Testis (tissue), 2 donors: ENCODE measurements at regions not wholly inside any gene's neighbourhood (a gene's known extent, or its start where the extent isn't known, plus 50 kb on each side); places are given as distances from the start of the nearest gene placed in this dataset.

Experiments used
- DNase-seq: peaks from one replicate; pipeline ENCODE4 v3.0.0-alpha.2; 2019
- H3K27ac ChIP-seq, 2 donors: fragments of 200-600 bp; sonication (generic); one replicate each; pipeline ENCODE4 v1.5.1; 2019
- H3K27me3 ChIP-seq: fragments of 200-600 bp; sonication (generic); one replicate; pipeline ENCODE4 v1.5.1; 2019
- H3K36me3 ChIP-seq: fragments of 200-600 bp; sonication (generic); one replicate; pipeline ENCODE4 v1.5.1; 2017; ENCODE audit warnings: low read depth; ENCODE audit errors: missing control alignments
- H3K4me1 ChIP-seq: fragments of 200-600 bp; sonication (generic); one replicate; pipeline ENCODE4 v1.5.1; 2019
- H3K4me3 ChIP-seq, 2 donors: fragments of 200-600 bp; sonication (generic); one replicate each; pipeline ENCODE4 v1.5.1; 2017 to 2019
- H3K9me3 ChIP-seq: fragments of 200-600 bp; sonication (generic); one replicate; pipeline ENCODE4 v1.5.1; 2017
- CTCF ChIP-seq, 3 experiments: fragments of 450-650 bp in 2 of 3; fragments of 200-600 bp in 1 of 3; sonication (generic) in 1 of 3; IDR thresholded peaks; one replicate each; pipeline ENCODE4 v1.5.1; 2016 to 2019; ENCODE audit warnings: antibody characterized with exemption in 3 of 3, mild to moderate bottlenecking in 2 of 3, moderate library complexity in 1 of 3
- POLR2A ChIP-seq: fragments of 450-650 bp; IDR thresholded peaks from one replicate; pipeline ENCODE4 v1.6.1; 2017; ENCODE audit warnings: antibody characterized with exemption, mild to moderate bottlenecking, moderate library complexity
- WGBS, 2 donors: methylation state at CpG; one replicate each; pipeline ENCODE4 v1.1.5; 2018; 5-methylcytosine and 5-hydroxymethylcytosine counted together
- intact Hi-C: fragments of 100-400 bp; cut with DNase I; formaldehyde crosslinking; loops from one replicate; pipeline ENCODE4 v1.15.1; 2023; ENCODE audit warnings: low total_unique reads

- WGBS, 2 donors: 96 to 98% methylated on average over 3 of the region's 3 CpGs
- Histone ChIP-seq H3K27me3 (no peaks in the 10 kb centered on the region), H3K9me3 (no peaks in the 10 kb centered on the region), H3K4me1 (no peaks in the 10 kb centered on the region), H3K36me3 (no peaks in the 10 kb centered on the region), H3K4me3 (no peak overlapping the region), H3K27ac (no peak overlapping the region)
- TF ChIP-seq CTCF (IDR thresholded peaks at IDR 0.05): no peak
- no peak for TF ChIP-seq POLR2A
- DNase-seq: no peak
- intact Hi-C loops: no loop called here
These were observed 67.8 kb downstream of the NRN1 start for GRCh38 chr6:5938934-5939333.

- 78 to 84% methylated on average over 19 of the region's 19 CpGs for WGBS, 2 donors
- Histone ChIP-seq H3K4me3 (no peak overlapping the region), H3K36me3 (no peaks in the 10 kb centered on the region), H3K27me3 (no peaks in the 10 kb centered on the region), H3K9me3 (no peaks in the 10 kb centered on the region), H3K4me1 (no peaks in the 10 kb centered on the region), H3K27ac (no peak overlapping the region)
- no peak for TF ChIP-seq POLR2A
- TF ChIP-seq CTCF (IDR thresholded peaks at IDR 0.05): no peak
- intact Hi-C loops: no loop called here
- no peak for DNase-seq
These were observed 68.6 kb downstream of the NRN1 start for GRCh38 chr6:5937936-5938706.

- Histone ChIP-seq H3K36me3 (no peaks in the 10 kb centered on the region), H3K27me3 (no peaks in the 10 kb centered on the region), H3K4me3 (no peak overlapping the region), H3K4me1 (no peaks in the 10 kb centered on the region), H3K27ac (no peak overlapping the region), H3K9me3 (no peaks in the 10 kb centered on the region)
- no peak for TF ChIP-seq CTCF (IDR thresholded peaks at IDR 0.05)
- no peak for TF ChIP-seq POLR2A
- WGBS, 2 donors: 64 to 66% methylated on average over 14 of the region's 14 CpGs
- intact Hi-C loops: no loop called here
- DNase-seq: no peak
These were observed 69.4 kb downstream of the NRN1 start for GRCh38 chr6:5937169-5937909.

GRCh38 chr6:5936631-5937030, 70.1 kb downstream of the NRN1 start:
- no peak for TF ChIP-seq CTCF (IDR thresholded peaks at IDR 0.05)
- TF ChIP-seq POLR2A: no peak
- intact Hi-C loops: no loop called here
- H3K4me3 ChIP-seq: no peak overlapping the region

More at GRCh38 chr6:5936631-5937030, 70.1 kb downstream of the NRN1 start:
- no peak overlapping the region for H3K27ac ChIP-seq
- no peaks in the 10 kb centered on the region for H3K27me3 ChIP-seq
- no peaks in the 10 kb centered on the region for H3K4me1 ChIP-seq
- no peaks in the 10 kb centered on the region for H3K9me3 ChIP-seq
- no peak for DNase-seq
- no peaks in the 10 kb centered on the region for H3K36me3 ChIP-seq
- 79 to 80% methylated on average over 8 of the region's 8 CpGs for WGBS, 2 donors
